H1 (cell line): ENCODE measurements at regions not wholly inside any gene's neighbourhood (a gene's known extent, or its start where the extent isn't known, plus 50 kb on each side); places are given as distances from the start of the nearest gene placed in this dataset.

Experiments used
- CTCF ChIA-PET: fragments of 300-600 bp; sonication (Branson Sonifier 250); formaldehyde crosslinking; loops from one replicate; lab custom pipeline; 2021; ENCODE audit not compliant: partially characterized antibody; lab: Charles Lee
- POLR2A ChIA-PET: fragments of 300-600 bp; sonication (Branson Sonifier 250); formaldehyde crosslinking; loops from one replicate; lab custom pipeline; 2021; ENCODE audit warnings: inconsistent platforms; ENCODE audit not compliant: partially characterized antibody; lab: Charles Lee
- DNase-seq, 2 experiments: peaks; one replicate each; pipeline versions ENCODE4 v3.0.0 to v3.0.0-alpha.2; 2010 to 2022; ENCODE audit warnings: low spot score in 2 of 2, low read depth in 1 of 2, mixed read lengths in 1 of 2
- FAIRE-seq: peaks from 2 replicates; lab custom pipeline; 2011; peaks lifted over from hg19 to GRCh38; lab: Jason Lieb, UNC
- H2AFZ ChIP-seq: 2 replicates; pipeline ENCODE4 v1.8.1; 2012; ENCODE audit warnings: low read length, inconsistent platforms
- H2AK5ac ChIP-seq: 2 replicates; pipeline ENCODE4 v1.6.1; 2013; ENCODE audit warnings: low read depth, low read length
- H2BK120ac ChIP-seq: replicated peaks from 2 replicates; pipeline ENCODE3; 2013; ENCODE audit warnings: low read depth, low read length, inconsistent platforms
- H2BK12ac ChIP-seq: 2 replicates; pipeline ENCODE4 v1.6.1; 2013; ENCODE audit warnings: low read depth, low read length
- H2BK15ac ChIP-seq: 2 replicates; pipeline ENCODE4 v1.6.1; 2013; ENCODE audit warnings: low read length
- H2BK20ac ChIP-seq: 2 replicates; pipeline ENCODE4 v1.6.1; 2013; ENCODE audit warnings: low read length
- H2BK5ac ChIP-seq: 2 replicates; pipeline ENCODE4 v1.6.1; 2013; ENCODE audit warnings: low read depth, low read length
- H3K14ac ChIP-seq: 2 replicates; pipeline ENCODE4 v1.6.1; 2013; ENCODE audit warnings: inconsistent platforms; ENCODE audit not compliant: insufficient read length
- H3K18ac ChIP-seq: 2 replicates; pipeline ENCODE4 v1.6.1; 2013; ENCODE audit warnings: low read length; ENCODE audit errors: extremely low read depth
- H3K23ac ChIP-seq: 2 replicates; pipeline ENCODE4 v1.6.1; 2013; ENCODE audit warnings: inconsistent platforms; ENCODE audit not compliant: insufficient read length
- H3K23me2 ChIP-seq: 2 replicates; pipeline ENCODE4 v1.6.1; 2013; ENCODE audit warnings: low read depth, low read length
- H3K27ac ChIP-seq: 2 replicates; pipeline ENCODE4 v1.6.1; 2011; ENCODE audit warnings: low read depth, low read length, inconsistent platforms
- H3K27me3 ChIP-seq, 4 experiments: replicated peaks in 1 of 4; 1 replicate in 1 of 4; 2 replicates in 3 of 4; pipeline versions ENCODE4 v1.6.1 to v1.8.1; 2011 to 2013; ENCODE audit warnings: low read length in 3 of 4, mild to moderate bottlenecking in 3 of 4, inconsistent platforms in 2 of 4, mixed read lengths in 2 of 4, moderate library complexity in 1 of 4; ENCODE audit not compliant: control insufficient read depth in 3 of 4, insufficient read depth in 3 of 4; ENCODE audit errors: extremely low read depth in 1 of 4
- H3K36me3 ChIP-seq, 4 experiments: 2 replicates each; pipeline versions ENCODE4 v1.6.1 to v1.8.1; 2011 to 2013; ENCODE audit warnings: mild to moderate bottlenecking in 4 of 4, low read length in 3 of 4, moderate library complexity in 2 of 4, control low read depth in 1 of 4, inconsistent platforms in 1 of 4; ENCODE audit not compliant: insufficient read depth in 4 of 4, control insufficient read depth in 2 of 4
- H3K4ac ChIP-seq: replicated peaks from 2 replicates; pipeline ENCODE3; 2013; ENCODE audit warnings: low read length, low read depth, mixed read lengths, inconsistent platforms; ENCODE audit not compliant: insufficient read length
- H3K4me1 ChIP-seq, 4 experiments: replicated peaks in 1 of 4; 1 replicate in 1 of 4; 2 replicates in 3 of 4; pipeline versions ENCODE4 v1.6.1 to v1.8.1; 2011 to 2013; ENCODE audit warnings: low read length in 3 of 4, inconsistent platforms in 2 of 4, mixed read lengths in 1 of 4; ENCODE audit not compliant: insufficient read depth in 4 of 4, control insufficient read depth in 3 of 4
- H3K4me2 ChIP-seq, 2 experiments: 2 replicates each; pipeline versions ENCODE4 v1.6.1 to v1.8.1; 2011 to 2013; ENCODE audit warnings: low read depth in 2 of 2, low read length in 2 of 2, control low read depth in 1 of 2, inconsistent platforms in 1 of 2, mild to moderate bottlenecking in 1 of 2; ENCODE audit not compliant: insufficient read depth in 1 of 2
- H3K4me3 ChIP-seq, 4 experiments: fragments of 200-600, 300-600 bp in 1 of 4; sonication (generic), shearing (Covaris generic), sonication (Bioruptor Twin) in 1 of 4; 2 replicates each; pipeline versions ENCODE4 v1.5.1 to v1.8.1; 2011 to 2016; ENCODE audit warnings: low read length in 4 of 4, low read depth in 3 of 4, control low read depth in 2 of 4, inconsistent platforms in 2 of 4, mild to moderate bottlenecking in 2 of 4, mixed read lengths in 1 of 4, moderate library complexity in 1 of 4; ENCODE audit not compliant: insufficient read depth in 2 of 4; ENCODE audit errors: extremely low read depth in 1 of 4
- H3K56ac ChIP-seq: replicated peaks from 2 replicates; pipeline ENCODE3; 2013; ENCODE audit warnings: low read depth, mild to moderate bottlenecking, mixed read lengths, low read length, inconsistent platforms; ENCODE audit not compliant: insufficient read length
- H3K79me1 ChIP-seq: 2 replicates; pipeline ENCODE4 v1.6.1; 2013; ENCODE audit warnings: low read depth, low read length, control low read depth
- H3K79me2 ChIP-seq, 2 experiments: 2 replicates each; pipeline versions ENCODE4 v1.6.1 to v1.8.1; 2012 to 2013; ENCODE audit warnings: low read length in 2 of 2, mild to moderate bottlenecking in 2 of 2, inconsistent platforms in 1 of 2; ENCODE audit not compliant: insufficient read depth in 2 of 2, control insufficient read depth in 1 of 2
- H3K9ac ChIP-seq, 4 experiments: replicated peaks in 1 of 4; 1 replicate in 1 of 4; 2 replicates in 3 of 4; pipeline versions ENCODE4 v1.6.1 to v1.8.1; 2011 to 2013; ENCODE audit warnings: low read depth in 3 of 4, low read length in 3 of 4, control low read depth in 2 of 4, mild to moderate bottlenecking in 2 of 4, moderate library complexity in 2 of 4, inconsistent platforms in 1 of 4; ENCODE audit errors: extremely low read depth in 1 of 4
- H3K9me3 ChIP-seq, 2 experiments: 2 replicates each; pipeline versions ENCODE4 v1.6.1 to v1.8.1; 2012 to 2013; ENCODE audit warnings: mild to moderate bottlenecking in 2 of 2, moderate library complexity in 2 of 2, control low read depth in 1 of 2, inconsistent platforms in 1 of 2, low read depth in 1 of 2, low read length in 1 of 2, mixed read lengths in 1 of 2; ENCODE audit not compliant: insufficient read depth in 2 of 2
- H4K20me1 ChIP-seq, 2 experiments: replicated peaks in 1 of 2; 2 replicates each; pipeline versions ENCODE3 to v1.8.1; 2011 to 2013; ENCODE audit warnings: inconsistent platforms in 2 of 2, low read length in 2 of 2, mild to moderate bottlenecking in 1 of 2; ENCODE audit not compliant: insufficient read depth in 2 of 2, control insufficient read depth in 1 of 2
- H4K5ac ChIP-seq: 2 replicates; pipeline ENCODE4 v1.6.1; 2013; ENCODE audit warnings: low read length, low read depth, mixed read lengths, inconsistent platforms; ENCODE audit not compliant: insufficient read length
- H4K8ac ChIP-seq: 2 replicates; pipeline ENCODE4 v1.8.0; 2013; ENCODE audit warnings: mild to moderate bottlenecking, moderate library complexity, low read length, inconsistent platforms; ENCODE audit not compliant: insufficient read depth; ENCODE audit errors: extremely low read depth
- H4K91ac ChIP-seq: replicated peaks from 2 replicates; pipeline ENCODE3; 2013; ENCODE audit warnings: low read length, mixed read lengths, inconsistent platforms; ENCODE audit not compliant: insufficient read length
- CHD1 ChIP-seq: IDR thresholded peaks from 2 replicates; pipeline ENCODE4 v1.6.1; 2012; ENCODE audit warnings: low read depth, low read length, improper control_type of control experiment
- CREB1 ChIP-seq: IDR thresholded peaks from 2 replicates; pipeline ENCODE4 v1.6.1; 2012; ENCODE audit warnings: inconsistent platforms
- EP300 ChIP-seq, 2 experiments: IDR thresholded peaks; 1 replicate in 1 of 2; 2 replicates in 1 of 2; pipeline ENCODE4 v1.6.1; 2011 to 2012; ENCODE audit warnings: low read depth in 2 of 2, low read length in 2 of 2, mild to moderate bottlenecking in 2 of 2, borderline replicate concordance in 1 of 2, inconsistent platforms in 1 of 2, moderate library complexity in 1 of 2
- HDAC2 ChIP-seq, 2 experiments: fragments of 300-600 bp in 1 of 2; sonication (generic) in 1 of 2; IDR thresholded peaks; 2 replicates each; pipeline ENCODE4 v1.6.1; 2011 to 2012; ENCODE audit warnings: low read depth in 2 of 2, low read length in 2 of 2, mild to moderate bottlenecking in 2 of 2, moderate library complexity in 2 of 2, borderline replicate concordance in 1 of 2, inconsistent platforms in 1 of 2
- KDM5A ChIP-seq: fragments of 200-600 bp; IDR thresholded peaks from 2 replicates; pipeline ENCODE4 v1.7.1; 2012; ENCODE audit warnings: mild to moderate bottlenecking, low read length, inconsistent platforms, mixed read lengths
- POLR2A ChIP-seq, 2 experiments: IDR thresholded peaks; 1 replicate in 1 of 2; 2 replicates in 1 of 2; pipeline ENCODE4 v1.6.1; 2011; ENCODE audit warnings: low read depth in 2 of 2, low read length in 2 of 2, mild to moderate bottlenecking in 2 of 2; ENCODE audit errors: control extremely low read depth in 1 of 2
- RAD21 ChIP-seq, 2 experiments: IDR thresholded peaks in 1 of 2; conservative IDR thresholded peaks in 1 of 2; 2 replicates each; pipeline ENCODE4 v1.6.1; 2011; ENCODE audit warnings: low read depth in 2 of 2, low read length in 2 of 2, improper control_type of control experiment in 1 of 2, inconsistent platforms in 1 of 2, mild to moderate bottlenecking in 1 of 2, moderate library complexity in 1 of 2
- SIN3A ChIP-seq, 2 experiments: IDR thresholded peaks in 1 of 2; conservative IDR thresholded peaks in 1 of 2; 2 replicates each; pipeline ENCODE4 v1.6.1; 2011 to 2012; ENCODE audit warnings: low read length in 2 of 2, improper control_type of control experiment in 1 of 2, low read depth in 1 of 2, mild to moderate bottlenecking in 1 of 2
- SIRT6 ChIP-seq: IDR thresholded peaks from one replicate; pipeline ENCODE4 v1.7.1; 2012; ENCODE audit warnings: low read length, inconsistent platforms
- SP4 ChIP-seq: IDR thresholded peaks from 2 replicates; pipeline ENCODE4 v1.6.1; 2012; ENCODE audit warnings: low read length, inconsistent platforms
- SRF ChIP-seq: IDR thresholded peaks from 2 replicates; pipeline ENCODE4 v1.6.1; 2011; ENCODE audit warnings: mild to moderate bottlenecking, low read depth, low read length, moderate library complexity
- TCF12 ChIP-seq: IDR thresholded peaks from 2 replicates; pipeline ENCODE4 v1.6.1; 2011; ENCODE audit warnings: low read depth, mild to moderate bottlenecking, low read length
- TEAD4 ChIP-seq: IDR thresholded peaks from 2 replicates; pipeline ENCODE4 v1.6.1; 2012; ENCODE audit warnings: low read depth, low read length, inconsistent platforms, mixed read lengths
- ZNF274 ChIP-seq: IDR thresholded peaks from 2 replicates; pipeline ENCODE4 v1.7.0; 2012; ENCODE audit warnings: low read length, borderline replicate concordance; ENCODE audit errors: extremely low read depth
- WGBS, 2 experiments: shearing (Covaris generic) in 1 of 2; methylation state at CpG; one replicate each; pipeline versions ENCODE4 v1.1.6 to v1.1.7; 2013 to 2015; ENCODE audit warnings: low lambda C conversion rate in 2 of 2, mixed read lengths in 2 of 2, inconsistent platforms in 1 of 2, low coverage in 1 of 2, missing lambda C conversion rate in 1 of 2; ENCODE audit not compliant: insufficient replicate concordance in 2 of 2, insufficient coverage in 1 of 2, insufficient read length in 1 of 2; ENCODE audit errors: extremely low coverage in 1 of 2, missing lambda C conversion rate in 1 of 2; 5-methylcytosine and 5-hydroxymethylcytosine counted together

- H3K9me3 ChIP-seq: no peaks in the 10 kb centered on the region
- no peak overlapping the region for H3K23ac ChIP-seq
- no peak overlapping the region for H2BK5ac ChIP-seq
- H3K18ac ChIP-seq: no peak overlapping the region
- H3K36me3 ChIP-seq: no peaks in the 10 kb centered on the region
- H3K79me2 ChIP-seq: no peaks in the 10 kb centered on the region
- no peak overlapping the region for H2AFZ ChIP-seq
- no peak overlapping the region for H3K4me2 ChIP-seq
- H2BK15ac ChIP-seq: no peak overlapping the region
- H3K4me1 ChIP-seq: peaks cover 6 to 9% (median 6%) of the 10 kb centered on the region in 4 experiments; a peak in 6 of 7 replicates
- H2BK20ac ChIP-seq: no peak overlapping the region
- H3K14ac ChIP-seq: no peak overlapping the region
- no peaks in the 10 kb centered on the region for H3K27me3 ChIP-seq
- H3K4me3 ChIP-seq: no peak overlapping the region
- DNase-seq: no peak
- ChIA-PET POLR2A (no interaction called here), CTCF (interaction anchor here (1.1 to 1.5 kb wide), 2 partner anchors 12 to 311 kb away, joined by 3 read pairs; no protein-coding TSS in a partner anchor)
- H3K23me2 ChIP-seq: no peaks in the 10 kb centered on the region; the same call in 1 of the 2 replicates
- no peak overlapping the region for H3K9ac ChIP-seq
- H3K79me1 ChIP-seq: no peaks in the 10 kb centered on the region
- H4K5ac ChIP-seq: no peak overlapping the region
- no peak overlapping the region for H2BK120ac ChIP-seq
- no peak for FAIRE-seq
- H3K4ac ChIP-seq: no peak overlapping the region
- no peak overlapping the region for H2BK12ac ChIP-seq
- H4K20me1 ChIP-seq: no peaks in the 10 kb centered on the region
- 93% methylated on average over 2 of the region's 2 CpGs; no CpG with 5 or more reads in 1 of the 2 experiments for WGBS, 2 experiments
- no peak overlapping the region for H3K27ac ChIP-seq
- H4K91ac ChIP-seq: no peak overlapping the region
- TF ChIP-seq EP300 (IDR thresholded peaks at IDR 0.05; ENCODE audit: borderline replicate concordance in 1 of 2, low read depth in 2 of 2, low read length in 2 of 2): no peak
- TF ChIP-seq SIN3A (conservative IDR thresholded peaks at IDR 0.05 in 1 of 2, IDR thresholded peaks at IDR 0.05 in 1 of 2; ENCODE audit: low read depth in 1 of 2, low read length in 2 of 2): no peak
- no peak for TF ChIP-seq KDM5A
- no peak for TF ChIP-seq POLR2A (IDR thresholded peaks at IDR 0.05; ENCODE audit: control extremely low read depth in 1 of 2, low read depth in 2 of 2, low read length in 2 of 2)
- no peak for TF ChIP-seq TCF12
- TF ChIP-seq HDAC2 (IDR thresholded peaks at IDR 0.05; ENCODE audit: borderline replicate concordance in 1 of 2, low read depth in 2 of 2, low read length in 2 of 2): no peak
- no peak for TF ChIP-seq SP4
- no peak for TF ChIP-seq CHD1
- no peak for TF ChIP-seq TEAD4
- TF ChIP-seq SRF: no peak
- no peak for TF ChIP-seq SIRT6
- TF ChIP-seq ZNF274: no peak
- TF ChIP-seq RAD21 (IDR thresholded peaks at IDR 0.05 in 1 of 2, conservative IDR thresholded peaks at IDR 0.05 in 1 of 2; ENCODE audit: low read depth in 2 of 2, low read length in 2 of 2): no peak
- TF ChIP-seq CREB1: no peak
- TF ChIP-seq, all 59 proteins: peak for 0
- Histone ChIP-seq H4K8ac (no peak overlapping the region), H3K56ac (no peak overlapping the region), H2AK5ac (no peak overlapping the region)
Observed at GRCh38 chr15:61524086-61524485, 295.0 kb upstream of the RORA start.
